Coronary artery (tissue), 2 donors: ENCODE measurements at regions not wholly inside any gene's neighbourhood (a gene's known extent, or its start where the extent isn't known, plus 50 kb on each side); places are given as distances from the start of the nearest gene placed in this dataset.

Experiments used
- DNase-seq: peaks from one replicate; pipeline ENCODE4 v3.0.0-alpha.2; 2017; ENCODE audit warnings: low spot score
- H3K27ac ChIP-seq, 2 donors: fragments of 200-600 bp; sonication (generic); one replicate each; pipeline ENCODE4 v1.5.1; 2016 to 2019
- H3K4me3 ChIP-seq: fragments of 200-600 bp; sonication (generic); 2 replicates; pipeline ENCODE4 v1.5.1; 2016; ENCODE audit warnings: mild to moderate bottlenecking, moderate library complexity
- TF ChIP-seq, protein P1 (sequence below): fragments of 200-600 bp; sonication (generic); IDR thresholded peaks from one replicate; pipeline ENCODE4 v1.5.1; 2019; ENCODE audit warnings: antibody characterized with exemption

DNA sequence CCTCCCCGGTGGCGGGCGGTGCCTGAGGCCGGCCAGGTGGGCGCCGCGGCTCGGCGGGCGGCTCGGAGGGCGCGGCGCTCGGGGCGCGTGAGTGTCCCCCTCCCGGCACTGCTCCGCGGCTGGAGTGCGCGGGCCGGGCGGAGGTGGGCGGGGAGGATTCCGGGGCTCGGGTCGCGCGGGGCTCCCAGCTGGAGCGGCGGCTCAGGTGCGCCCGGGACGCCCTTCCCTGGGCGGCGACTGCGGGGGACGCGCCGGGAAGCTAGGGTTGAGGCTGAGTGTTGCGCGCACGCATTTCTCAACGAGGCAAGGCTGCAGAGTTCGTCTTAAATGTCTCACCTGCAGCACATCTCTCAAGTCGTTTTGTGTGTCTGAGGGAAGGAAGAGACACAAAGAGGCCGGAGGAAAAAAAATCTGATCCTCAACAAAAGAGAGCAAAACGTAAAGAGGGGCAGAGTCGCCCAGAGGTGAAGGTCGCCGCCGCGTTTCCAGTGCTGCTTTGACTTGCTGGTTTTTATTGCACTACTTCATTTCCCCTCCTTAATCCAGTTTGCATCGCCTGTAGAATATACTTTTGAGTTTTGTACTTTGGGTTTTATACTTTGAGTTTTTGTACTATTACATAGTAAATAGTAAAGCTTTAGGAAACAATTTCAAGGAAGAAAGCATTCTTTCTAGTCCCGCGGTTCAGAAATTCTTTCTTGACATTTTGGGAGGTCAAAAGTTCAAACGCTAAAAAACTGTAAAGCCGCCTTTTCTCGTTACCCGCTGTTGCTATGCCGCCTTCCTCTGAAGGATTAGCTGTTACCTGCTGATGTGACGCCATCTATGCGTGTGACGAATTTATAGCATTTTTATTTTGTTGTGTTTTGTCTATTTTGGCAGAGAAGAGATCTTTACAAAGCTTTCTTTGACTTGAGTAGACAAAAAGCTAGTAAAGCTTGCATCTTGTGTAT lies 106.5 kb upstream of the STOX2 start:
- no peak for DNase-seq
- Histone ChIP-seq H3K4me3 (peak overlapping the region; percentile 78), H3K27ac (peak overlapping the region in 1 of 2 donors; percentile 74)
- TF ChIP-seq, protein P1, sequence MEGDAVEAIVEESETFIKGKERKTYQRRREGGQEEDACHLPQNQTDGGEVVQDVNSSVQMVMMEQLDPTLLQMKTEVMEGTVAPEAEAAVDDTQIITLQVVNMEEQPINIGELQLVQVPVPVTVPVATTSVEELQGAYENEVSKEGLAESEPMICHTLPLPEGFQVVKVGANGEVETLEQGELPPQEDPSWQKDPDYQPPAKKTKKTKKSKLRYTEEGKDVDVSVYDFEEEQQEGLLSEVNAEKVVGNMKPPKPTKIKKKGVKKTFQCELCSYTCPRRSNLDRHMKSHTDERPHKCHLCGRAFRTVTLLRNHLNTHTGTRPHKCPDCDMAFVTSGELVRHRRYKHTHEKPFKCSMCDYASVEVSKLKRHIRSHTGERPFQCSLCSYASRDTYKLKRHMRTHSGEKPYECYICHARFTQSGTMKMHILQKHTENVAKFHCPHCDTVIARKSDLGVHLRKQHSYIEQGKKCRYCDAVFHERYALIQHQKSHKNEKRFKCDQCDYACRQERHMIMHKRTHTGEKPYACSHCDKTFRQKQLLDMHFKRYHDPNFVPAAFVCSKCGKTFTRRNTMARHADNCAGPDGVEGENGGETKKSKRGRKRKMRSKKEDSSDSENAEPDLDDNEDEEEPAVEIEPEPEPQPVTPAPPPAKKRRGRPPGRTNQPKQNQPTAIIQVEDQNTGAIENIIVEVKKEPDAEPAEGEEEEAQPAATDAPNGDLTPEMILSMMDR, result no peak

DNA sequence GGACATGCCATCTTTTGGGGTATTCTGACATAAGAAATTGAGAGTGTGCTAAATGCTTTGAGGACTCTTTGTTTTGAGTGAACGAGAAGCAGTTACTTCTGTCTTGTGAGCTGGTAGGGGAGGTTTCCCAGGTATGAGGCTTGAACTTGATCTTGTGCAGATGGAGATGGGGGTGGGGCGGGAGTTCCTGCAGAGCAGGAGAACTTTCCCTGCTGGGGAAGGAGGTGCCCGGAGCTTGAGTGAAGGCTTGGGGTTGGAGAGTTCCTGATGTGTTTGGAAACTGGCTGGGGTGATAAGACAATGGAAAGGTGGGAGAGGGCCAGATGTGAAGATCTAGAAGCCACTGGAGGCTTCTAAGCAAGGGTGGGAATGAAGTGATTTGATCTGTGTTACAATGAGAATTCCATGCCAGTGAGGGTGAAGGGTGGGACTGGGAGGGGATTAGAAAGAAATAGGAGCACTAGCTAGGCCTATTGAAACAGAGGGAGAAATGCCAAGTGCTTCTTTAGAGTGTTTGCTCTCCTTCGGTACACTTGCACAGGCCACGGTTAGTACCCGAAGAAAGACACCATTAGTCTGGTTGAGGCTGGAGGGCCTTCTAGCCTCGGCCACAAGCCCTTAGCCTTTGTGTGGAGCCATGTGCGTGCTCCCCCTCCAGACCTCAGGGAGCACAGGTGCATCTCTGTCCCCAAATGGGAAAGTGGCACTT lies 103.5 kb upstream of the STOX2 start:
- no peak overlapping the region for H3K4me3 ChIP-seq
- no peak overlapping the region for H3K27ac ChIP-seq
- TF ChIP-seq, protein P1, result no peak
- DNase-seq, result no peak

DNA sequence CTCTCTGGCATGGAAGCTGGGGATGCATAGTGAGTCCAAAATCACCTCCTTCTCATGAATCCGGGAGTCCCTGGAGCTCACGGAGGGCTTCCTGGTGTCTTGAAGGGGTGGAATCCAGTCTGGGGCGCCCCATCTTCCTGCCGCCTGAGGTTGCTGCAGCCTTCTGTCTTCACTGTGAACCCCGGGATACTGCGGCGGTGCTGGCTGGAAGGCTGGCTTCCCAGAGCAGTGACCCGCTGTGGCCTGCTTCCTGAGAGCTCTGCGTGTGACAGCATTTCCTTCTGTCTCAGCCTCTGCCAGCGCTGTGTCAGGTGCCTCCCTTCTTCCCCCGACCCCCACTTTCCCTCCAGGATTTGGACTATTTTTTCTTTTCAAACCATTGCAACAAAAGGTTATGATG lies 98.8 kb upstream of the STOX2 start:
- Histone ChIP-seq H3K27ac (no peak overlapping the region), H3K4me3 (no peak overlapping the region)
- no peak for DNase-seq
- TF ChIP-seq, protein P1, result no peak

DNA sequence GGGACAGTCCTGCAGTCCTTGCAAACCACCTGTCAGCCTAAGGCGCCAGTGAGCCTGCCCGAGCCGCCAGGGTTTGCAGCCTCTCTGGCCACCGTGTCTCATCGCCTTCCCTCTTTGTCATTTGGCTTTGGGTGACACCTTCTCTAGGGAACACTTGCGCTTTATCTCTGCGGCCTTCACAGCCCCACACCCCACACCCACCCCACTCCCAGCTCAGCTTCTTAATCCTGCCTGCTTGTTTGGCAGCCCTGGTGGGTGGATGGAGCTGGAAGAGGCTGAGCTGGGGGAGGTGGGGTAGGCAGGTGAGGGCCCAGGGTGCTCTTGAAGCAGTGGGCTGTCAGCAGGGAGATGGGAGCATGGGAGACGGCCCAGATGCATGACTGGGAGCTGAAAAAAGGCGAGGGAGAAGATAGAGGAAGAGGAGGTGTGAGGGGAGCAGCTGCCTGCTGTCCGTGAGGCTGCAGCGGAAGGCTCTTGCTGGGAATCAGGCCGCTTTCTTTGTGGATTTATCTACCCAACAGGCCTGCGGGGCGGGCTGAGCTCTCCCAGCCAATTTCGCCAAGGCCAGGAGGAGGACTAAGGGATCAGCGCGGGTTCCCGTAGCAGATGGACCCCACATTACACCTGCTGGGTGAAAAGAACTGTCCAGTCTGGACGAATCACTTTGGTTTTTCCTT lies 97.5 kb upstream of the STOX2 start:
- DNase-seq, result no peak
- Histone ChIP-seq H3K4me3 (no peak overlapping the region), H3K27ac (peak overlapping the region in 1 of 2 donors; percentile 36)
- TF ChIP-seq, protein P1, result no peak

DNA sequence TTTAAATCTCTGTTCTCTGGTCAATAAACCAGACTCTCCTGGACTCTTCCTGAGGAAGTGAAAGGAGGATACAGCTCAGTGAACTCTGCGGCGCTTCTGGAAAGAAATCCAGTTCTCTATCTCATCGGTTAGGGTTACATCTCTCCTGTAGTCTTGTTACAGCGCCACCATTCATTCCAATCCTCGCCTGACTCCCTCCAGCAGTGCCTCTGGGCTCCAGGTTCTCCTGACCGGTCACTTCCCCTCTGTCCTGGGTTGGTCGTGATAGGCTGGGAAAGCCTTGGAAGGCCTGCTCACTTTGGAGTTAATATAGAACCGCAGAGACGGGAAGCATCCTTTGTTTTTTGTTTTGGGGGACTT lies 97.0 kb upstream of the STOX2 start:
- Histone ChIP-seq H3K27ac (peak overlapping the region in 1 of 2 donors; percentile 36), H3K4me3 (no peak overlapping the region)
- TF ChIP-seq, protein P1, result no peak
- no peak for DNase-seq

DNA sequence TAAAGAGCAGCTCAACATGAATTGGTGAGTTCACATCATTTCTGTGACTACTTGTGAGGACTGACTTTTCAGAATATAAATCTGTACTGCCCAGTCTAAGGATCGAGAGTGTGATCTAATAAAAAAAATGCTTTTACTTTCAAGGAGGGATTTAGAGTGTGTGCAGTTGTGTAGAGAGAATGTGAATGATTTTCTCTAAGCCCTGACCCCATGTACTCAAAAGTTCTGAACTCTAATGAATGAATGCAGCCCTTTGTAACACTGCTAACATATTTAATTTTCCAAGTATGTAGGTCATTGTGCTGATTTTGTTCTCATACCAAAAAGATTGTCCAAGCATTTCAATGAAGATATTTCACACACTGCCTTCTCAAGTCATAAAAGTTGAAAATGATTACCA lies 92.5 kb upstream of the STOX2 start:
- H3K4me3 ChIP-seq, result no peak overlapping the region
- TF ChIP-seq, protein P1, result no peak
- no peak overlapping the region for H3K27ac ChIP-seq
- DNase-seq, result no peak
